ENCODE measurements at regions not wholly inside any gene's neighbourhood (a gene's known extent, or its start where the extent isn't known, plus 50 kb on each side); places are given as distances from the start of the nearest gene placed in this dataset.

GRCh38 chr21:20554785-20555184 is 443.4 kb upstream of the NCAM2 start:
- no peak for TF ChIP-seq CTCF (IDR thresholded peaks at IDR 0.05 in 4 of 5, conservative IDR thresholded peaks at IDR 0.05 in 1 of 5)
- TF ChIP-seq POLR2A (IDR thresholded peaks at IDR 0.05): no peak

All from gastrocnemius medialis (tissue), 4 donors.